Stimulated activated naive CD8-positive, alpha-beta T cell treated with anti-CD3 and anti-CD28 coated beads, Interleukin-15, amount 100 ng/mL, for 72 hours (primary cell): ENCODE measurements at regions not wholly inside any gene's neighbourhood (a gene's known extent, or its start where the extent isn't known, plus 50 kb on each side); places are given as distances from the start of the nearest gene placed in this dataset.

Source experiments
- ATAC-seq: fragments of 150-1000 bp; cut with Tn5 transposase; 2 replicates; pipeline ENCODE4 v1.10.0; 2021; ENCODE audit warnings: mild to moderate bottlenecking, moderate library complexity
- DNase-seq, 2 donors: peaks; one replicate each; pipeline ENCODE4 v3.0.0; 2021 to 2022
- H3K27ac Mint-ChIP-seq, 2 donors: one replicate each; pipeline ENCODE4 v1.8.0; 2022; ENCODE audit warnings: mild to moderate bottlenecking in 2 of 2, mixed read lengths in 2 of 2, moderate library complexity in 2 of 2
- H3K27me3 Mint-ChIP-seq: one replicate; pipeline ENCODE4 v1.8.0; 2022; ENCODE audit warnings: mixed read lengths
- H3K4me1 Mint-ChIP-seq: one replicate; pipeline ENCODE4 v1.8.0; 2022; ENCODE audit warnings: mild to moderate bottlenecking, mixed read lengths
- H3K4me3 Mint-ChIP-seq, 2 donors: one replicate each; pipeline ENCODE4 v1.8.0; 2022; ENCODE audit warnings: mild to moderate bottlenecking in 2 of 2, mixed read lengths in 2 of 2, moderate library complexity in 1 of 2
- H3K9me3 Mint-ChIP-seq, 2 donors: one replicate each; pipeline ENCODE4 v1.8.0; 2022; ENCODE audit warnings: mixed read lengths in 2 of 2

- Mint-ChIP-seq H3K4me3 (no peak overlapping the region), H3K27ac (no peak overlapping the region), H3K9me3 (no peaks in the 10 kb centered on the region), H3K4me1 (peaks cover 9% of the 10 kb centered on the region), H3K27me3 (no peaks in the 10 kb centered on the region)
- ATAC-seq (no peak), DNase-seq (no peak)
Measured at GRCh38 chr18:61989138-61989537, 96.3 kb upstream of the RNF152 start.

- Mint-ChIP-seq H3K9me3 (no peaks in the 10 kb centered on the region), H3K4me3 (no peak overlapping the region), H3K27ac (no peak overlapping the region), H3K4me1 (peaks cover 9% of the 10 kb centered on the region), H3K27me3 (no peaks in the 10 kb centered on the region)
- DNase-seq (no peak), ATAC-seq (no peak)
Measured at GRCh38 chr18:61988100-61988499, 95.3 kb upstream of the RNF152 start.

GRCh38 chr18:61985681-61986080 lies 92.9 kb upstream of the RNF152 start:
- H3K9me3 Mint-ChIP-seq = no peaks in the 10 kb centered on the region
- no peak for ATAC-seq

GRCh38 chr18:61984349-61984748 lies 91.5 kb upstream of the RNF152 start:
- Mint-ChIP-seq H3K9me3 (no peaks in the 10 kb centered on the region), H3K27me3 (no peaks in the 10 kb centered on the region), H3K4me3 (no peak overlapping the region), H3K27ac (no peak overlapping the region), H3K4me1 (peaks cover 16% of the 10 kb centered on the region)
- no peak for DNase-seq
- ATAC-seq = no peak

More at GRCh38 chr18:61985681-61986080, 92.9 kb upstream of the RNF152 start:
- DNase-seq = no peak
- Mint-ChIP-seq H3K27ac (no peak overlapping the region), H3K27me3 (no peaks in the 10 kb centered on the region), H3K4me3 (no peak overlapping the region), H3K4me1 (peaks cover 9% of the 10 kb centered on the region)

- Mint-ChIP-seq H3K9me3 (no peaks in the 10 kb centered on the region), H3K27ac (no peak overlapping the region)
Measured at GRCh38 chr18:61982475-61982874, 89.7 kb upstream of the RNF152 start.

GRCh38 chr18:61980355-61980754 lies 87.5 kb upstream of the RNF152 start:
- peaks cover 0 to 4% of the 10 kb centered on the region in 2 donors for H3K9me3 Mint-ChIP-seq
- H3K4me3 Mint-ChIP-seq = no peak overlapping the region

More at GRCh38 chr18:61982475-61982874, 89.7 kb upstream of the RNF152 start:
- no peak for DNase-seq
- H3K27me3 Mint-ChIP-seq = no peaks in the 10 kb centered on the region
- H3K4me3 Mint-ChIP-seq = no peak overlapping the region
- H3K4me1 Mint-ChIP-seq = peaks cover 16% of the 10 kb centered on the region
- no peak for ATAC-seq

GRCh38 chr18:61975526-61976326 lies 82.9 kb upstream of the RNF152 start:
- no peaks in the 10 kb centered on the region for H3K27me3 Mint-ChIP-seq
- H3K4me1 Mint-ChIP-seq = peaks cover 20% of the 10 kb centered on the region
- H3K27ac Mint-ChIP-seq = no peak overlapping the region
- no peak overlapping the region for H3K4me3 Mint-ChIP-seq
- ATAC-seq (peak; percentile 89), DNase-seq (peak; percentile 23 to 30)
- peaks cover 0 to 14% of the 10 kb centered on the region in 2 donors for H3K9me3 Mint-ChIP-seq

More at GRCh38 chr18:61980355-61980754, 87.5 kb upstream of the RNF152 start:
- ATAC-seq (peak; percentile 64), DNase-seq (no peak)
- Mint-ChIP-seq H3K4me1 (peaks cover 28% of the 10 kb centered on the region), H3K27me3 (no peaks in the 10 kb centered on the region), H3K27ac (no peak overlapping the region)

- DNase-seq (no peak), ATAC-seq (no peak)
- H3K9me3 Mint-ChIP-seq = peaks cover 0 to 14% of the 10 kb centered on the region in 2 donors
- H3K27ac Mint-ChIP-seq = peak overlapping the region in 1 of 2 donors; percentile 44
- no peak overlapping the region for H3K4me3 Mint-ChIP-seq
- H3K27me3 Mint-ChIP-seq = no peaks in the 10 kb centered on the region
- H3K4me1 Mint-ChIP-seq = peaks cover 13% of the 10 kb centered on the region
Measured at GRCh38 chr18:61973273-61974115, 80.7 kb upstream of the RNF152 start.

GRCh38 chr18:61972389-61973264 lies 79.8 kb upstream of the RNF152 start:
- H3K9me3 Mint-ChIP-seq = peaks cover 0 to 14% of the 10 kb centered on the region in 2 donors
- peaks cover 13% of the 10 kb centered on the region for H3K4me1 Mint-ChIP-seq
- no peak overlapping the region for H3K4me3 Mint-ChIP-seq
- H3K27ac Mint-ChIP-seq = no peak overlapping the region
- no peak for ATAC-seq
- no peaks in the 10 kb centered on the region for H3K27me3 Mint-ChIP-seq
- no peak for DNase-seq

GRCh38 chr18:61967252-61967891 lies 74.6 kb upstream of the RNF152 start:
- no peak for DNase-seq
- Mint-ChIP-seq H3K4me3 (no peak overlapping the region), H3K9me3 (no peaks in the 10 kb centered on the region), H3K27me3 (no peaks in the 10 kb centered on the region), H3K4me1 (no peaks in the 10 kb centered on the region), H3K27ac (no peak overlapping the region)
- ATAC-seq = no peak

- no peak for DNase-seq
- Mint-ChIP-seq H3K9me3 (no peaks in the 10 kb centered on the region), H3K27me3 (peaks cover 9% of the 10 kb centered on the region), H3K4me1 (no peaks in the 10 kb centered on the region), H3K27ac (no peak overlapping the region), H3K4me3 (no peak overlapping the region)
- ATAC-seq = no peak
Measured at GRCh38 chr18:61965311-61965710, 72.5 kb upstream of the RNF152 start.

- Mint-ChIP-seq H3K27me3 (peaks cover 13% of the 10 kb centered on the region), H3K4me3 (no peak overlapping the region), H3K27ac (no peak overlapping the region), H3K4me1 (no peaks in the 10 kb centered on the region), H3K9me3 (no peaks in the 10 kb centered on the region)
- ATAC-seq = no peak
- DNase-seq = no peak
Measured at GRCh38 chr18:61964616-61965015, 71.8 kb upstream of the RNF152 start.

GRCh38 chr18:61963705-61964104 lies 70.9 kb upstream of the RNF152 start:
- no peak for DNase-seq
- peaks cover 17% of the 10 kb centered on the region for H3K27me3 Mint-ChIP-seq
- no peaks in the 10 kb centered on the region for H3K4me1 Mint-ChIP-seq
- H3K9me3 Mint-ChIP-seq = no peaks in the 10 kb centered on the region
- no peak overlapping the region for H3K4me3 Mint-ChIP-seq
- no peak overlapping the region for H3K27ac Mint-ChIP-seq
- no peak for ATAC-seq

GRCh38 chr18:61957801-61958516 lies 65.2 kb upstream of the RNF152 start:
- DNase-seq = no peak
- Mint-ChIP-seq H3K4me1 (peaks cover 21% of the 10 kb centered on the region), H3K27ac (no peak overlapping the region), H3K9me3 (no peaks in the 10 kb centered on the region), H3K4me3 (no peak overlapping the region), H3K27me3 (peaks cover 36% of the 10 kb centered on the region)
- ATAC-seq = peak; percentile 52
